ENCODE measurements at regions not wholly inside any gene's neighbourhood (a gene's known extent, or its start where the extent isn't known, plus 50 kb on each side); places are given as distances from the start of the nearest gene placed in this dataset.

DNA sequence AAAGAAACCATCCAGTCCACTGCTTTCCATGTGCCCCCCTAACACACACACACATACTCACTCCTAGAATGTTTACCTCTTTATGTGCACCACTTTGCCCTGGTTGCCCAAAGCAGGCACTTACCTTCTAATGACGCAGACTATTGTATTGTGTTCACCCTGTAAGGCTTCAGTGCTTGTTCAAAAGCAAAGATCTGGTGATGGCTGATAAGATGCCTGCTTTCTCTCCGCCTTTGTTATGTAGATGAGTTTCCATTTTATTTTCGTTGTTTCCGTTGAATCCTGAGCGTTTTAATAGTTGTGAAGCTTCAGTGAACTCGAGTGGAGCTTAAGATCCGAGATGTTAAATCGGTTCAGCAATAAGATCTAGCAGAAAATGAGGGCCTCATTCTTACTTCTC lies 452.7 kb downstream of the TMEM114 start (continued):
- TF ChIP-seq CTCF (IDR thresholded peaks at IDR 0.05; ENCODE audit: control extremely low read depth in 1 of 3, insufficient read depth in 1 of 3, low read depth in 1 of 3, low read length in 3 of 3) (no peak), NRF1 (IDR thresholded peaks at IDR 0.05; ENCODE audit: low read depth, low read length) (no peak), USF2 (IDR thresholded peaks at IDR 0.05; ENCODE audit: low read length) (no peak), ATF3 (IDR thresholded peaks at IDR 0.05; ENCODE audit: insufficient read depth, low read depth, low read length) (no peak), SP2 (IDR thresholded peaks at IDR 0.05; ENCODE audit: low read length) (no peak), HDAC6 (IDR thresholded peaks at IDR 0.05; ENCODE audit: low read depth, low read length) (no peak), RFX5 (IDR thresholded peaks at IDR 0.05; ENCODE audit: borderline replicate concordance, low read depth, low read length) (no peak)
- TF ChIP-seq, protein P1, sequence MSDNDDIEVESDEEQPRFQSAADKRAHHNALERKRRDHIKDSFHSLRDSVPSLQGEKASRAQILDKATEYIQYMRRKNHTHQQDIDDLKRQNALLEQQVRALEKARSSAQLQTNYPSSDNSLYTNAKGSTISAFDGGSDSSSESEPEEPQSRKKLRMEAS (IDR thresholded peaks at IDR 0.05): no peak
